DMS53 treated with DMSO at 0.1 percent for 48 hours (cell line): ENCODE measurements at regions not wholly inside any gene's neighbourhood (a gene's known extent, or its start where the extent isn't known, plus 50 kb on each side); places are given as distances from the start of the nearest gene placed in this dataset.

ENCODE experiments used
- DNase-seq: peaks from one replicate; lab custom pipeline; 2025; ENCODE audit not compliant: unreplicated experiment; lab: John Stamatoyannopoulos, UW

GRCh38 chr13:85314686-85315085, 484.5 kb downstream of the SLITRK6 start:
- DNase-seq: no peak

GRCh38 chr13:85313761-85314503, 485.3 kb downstream of the SLITRK6 start:
- DNase-seq: no peak

DNA sequence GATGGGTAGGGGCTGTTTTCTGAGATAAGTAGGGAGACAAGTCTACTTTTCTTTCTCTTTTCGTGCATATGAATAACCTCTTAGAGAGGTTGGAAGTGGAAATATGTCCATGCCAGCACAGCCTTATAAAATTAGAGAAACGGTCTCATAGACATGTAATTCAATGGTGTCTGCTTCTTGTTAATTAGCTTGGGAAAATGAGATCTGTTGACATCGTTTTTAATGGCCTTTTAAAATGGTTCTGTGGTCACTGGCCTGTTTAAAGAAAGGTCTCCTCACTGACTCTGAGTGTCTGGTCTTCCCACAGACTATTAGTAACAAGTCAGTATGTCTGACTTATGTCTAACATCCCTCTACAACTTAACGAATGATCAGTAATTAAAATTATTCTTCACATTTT, 487.1 kb downstream of the SLITRK6 start:
- no peak for DNase-seq

DNA sequence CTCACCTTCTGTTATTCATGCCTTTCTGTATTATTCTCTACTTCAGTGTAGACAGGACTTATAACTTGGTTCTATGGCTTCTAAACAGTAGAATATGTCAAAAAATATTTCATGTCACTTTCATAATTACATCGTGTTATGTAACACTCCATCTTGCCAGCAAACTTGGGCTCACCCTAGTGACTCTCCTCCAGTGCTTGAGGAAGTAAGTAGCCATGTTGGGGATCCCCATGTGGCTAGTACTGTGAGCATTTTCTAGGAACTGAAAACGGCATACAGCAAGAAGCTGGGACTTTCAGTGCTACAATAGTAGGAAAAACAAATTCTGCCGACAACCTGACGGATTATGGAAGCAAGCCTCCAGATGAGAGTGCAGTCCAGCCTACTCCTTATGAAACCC, 495.6 kb downstream of the SLITRK6 start:
- DNase-seq: no peak

DNA sequence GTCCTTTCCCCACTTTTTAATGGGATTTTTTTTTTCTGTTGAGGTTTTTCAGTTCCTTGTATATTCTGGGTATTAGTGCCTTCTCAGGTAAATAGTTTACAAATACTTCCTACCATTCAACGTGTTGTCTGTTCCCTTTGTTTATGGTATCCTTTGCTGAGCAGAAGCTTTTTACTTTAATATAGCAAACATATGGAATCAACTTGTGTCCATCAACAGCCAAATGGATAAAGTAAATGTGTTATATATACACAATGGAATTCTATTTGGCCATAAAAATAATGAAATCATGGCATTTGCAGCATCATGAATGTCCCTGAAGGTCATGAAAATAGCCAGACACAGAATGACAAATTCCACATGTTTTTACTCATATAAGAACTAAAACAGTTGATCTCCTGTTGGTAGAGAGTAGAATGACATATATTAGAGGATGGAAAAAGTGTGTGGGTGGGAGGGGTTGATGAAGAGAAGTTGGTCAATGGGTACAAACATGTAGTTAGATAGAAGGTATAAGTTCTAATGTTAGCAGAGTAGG, 500.8 kb downstream of the SLITRK6 start:
- DNase-seq: no peak

DNA sequence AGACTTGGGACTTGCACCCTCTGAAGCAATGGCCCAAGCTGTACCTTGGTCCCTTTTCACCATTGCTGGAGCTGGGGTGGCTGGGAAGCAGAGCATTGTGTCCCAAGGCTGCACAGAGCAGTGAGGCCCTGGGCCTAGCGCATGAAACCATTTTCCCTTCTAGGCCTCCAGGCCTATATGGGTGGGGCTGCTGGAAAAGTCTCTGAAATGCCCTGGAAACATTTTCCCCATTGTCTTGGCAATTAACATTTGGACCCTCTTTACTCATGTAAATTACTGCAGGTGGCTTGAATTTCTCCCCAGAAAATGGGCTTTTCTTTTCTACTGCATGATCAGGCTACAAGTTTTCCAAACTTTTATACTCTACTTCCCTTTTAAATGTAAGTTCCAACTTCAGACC, 510.5 kb downstream of the SLITRK6 start:
- no peak for DNase-seq

- DNase-seq: no peak
Measured at GRCh38 chr13:85287528-85287927, 511.7 kb downstream of the SLITRK6 start.

DNA sequence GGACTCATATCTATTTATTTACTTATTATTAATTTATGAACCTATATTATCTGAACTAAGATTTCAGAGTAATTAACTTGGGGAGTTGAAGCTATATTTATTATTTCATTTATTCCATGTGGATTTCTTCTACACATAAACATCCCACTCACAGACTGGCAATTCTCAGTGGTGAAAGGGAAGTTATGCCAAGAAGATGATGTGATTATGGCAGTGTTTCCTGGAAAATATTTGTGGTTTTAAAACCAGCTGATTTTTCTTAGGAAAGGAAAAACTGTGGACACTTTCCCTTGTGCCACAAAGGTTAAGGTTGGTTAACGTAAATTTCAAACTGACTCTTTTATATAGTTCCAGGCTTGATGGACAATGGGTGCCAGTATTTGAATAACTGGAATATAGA, 513.1 kb downstream of the SLITRK6 start:
- no peak for DNase-seq

DNA sequence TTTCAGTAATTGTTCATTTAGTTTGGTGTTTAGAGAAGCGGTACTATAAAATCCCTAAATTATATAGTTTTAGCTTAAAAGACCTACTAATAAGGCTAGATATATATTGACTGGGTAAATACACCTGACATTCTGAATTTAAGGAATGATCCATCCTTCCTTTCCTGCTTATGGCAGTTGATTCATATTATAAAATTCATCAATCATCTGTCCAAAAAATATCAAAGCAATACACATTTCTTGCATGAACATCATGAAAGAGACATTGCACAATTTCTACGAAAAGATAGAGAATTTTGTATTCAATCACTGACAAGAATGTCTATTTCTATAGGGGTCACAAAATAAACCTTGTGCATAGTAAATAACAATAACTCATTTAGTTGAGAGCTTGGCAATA, 514.9 kb downstream of the SLITRK6 start:
- no peak for DNase-seq

- no peak for DNase-seq
Measured at GRCh38 chr13:85283408-85283807, 515.8 kb downstream of the SLITRK6 start.

GRCh38 chr13:85282876-85283275, 516.3 kb downstream of the SLITRK6 start:
- DNase-seq: no peak

GRCh38 chr13:85278851-85279250, 520.4 kb downstream of the SLITRK6 start:
- no peak for DNase-seq

DNA sequence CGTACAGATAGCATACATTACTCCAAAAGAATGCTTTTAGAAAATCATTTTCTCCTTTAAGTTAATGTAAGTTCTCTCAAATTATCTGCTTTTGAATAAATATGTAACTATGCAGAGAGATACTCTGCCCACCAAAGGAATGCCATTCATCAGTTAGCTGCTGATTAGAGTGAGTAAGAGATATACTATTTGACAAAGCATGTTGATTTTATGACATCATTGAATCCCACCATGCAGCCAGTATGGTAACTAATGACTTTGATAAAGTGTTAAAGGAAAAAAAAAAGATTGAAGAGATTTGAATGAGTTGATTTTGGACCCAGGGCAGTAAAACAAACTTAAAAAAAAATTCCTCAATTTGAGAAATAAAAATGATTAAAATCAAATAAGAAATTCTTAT, 521.5 kb downstream of the SLITRK6 start:
- DNase-seq: no peak

DNA sequence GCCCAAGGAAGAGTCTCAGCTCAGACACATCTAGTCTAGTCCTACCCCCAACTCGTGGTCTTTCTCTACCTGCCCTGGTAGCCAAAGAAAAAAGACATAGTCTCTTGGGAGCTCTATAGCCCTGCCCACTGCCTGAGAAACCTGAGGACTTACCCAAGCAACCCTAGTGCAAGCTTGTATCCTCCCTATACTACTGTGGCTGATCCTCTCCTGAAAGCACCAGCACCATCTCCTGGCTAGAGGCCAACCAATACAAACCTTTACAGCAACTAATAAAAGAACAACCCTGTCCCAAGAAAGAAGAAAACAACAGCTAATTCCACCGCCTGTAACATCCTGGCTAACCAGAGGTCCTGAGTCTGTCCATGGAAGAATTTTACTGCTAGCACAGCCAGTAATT, 532.4 kb downstream of the SLITRK6 start:
- no peak for DNase-seq

DNA sequence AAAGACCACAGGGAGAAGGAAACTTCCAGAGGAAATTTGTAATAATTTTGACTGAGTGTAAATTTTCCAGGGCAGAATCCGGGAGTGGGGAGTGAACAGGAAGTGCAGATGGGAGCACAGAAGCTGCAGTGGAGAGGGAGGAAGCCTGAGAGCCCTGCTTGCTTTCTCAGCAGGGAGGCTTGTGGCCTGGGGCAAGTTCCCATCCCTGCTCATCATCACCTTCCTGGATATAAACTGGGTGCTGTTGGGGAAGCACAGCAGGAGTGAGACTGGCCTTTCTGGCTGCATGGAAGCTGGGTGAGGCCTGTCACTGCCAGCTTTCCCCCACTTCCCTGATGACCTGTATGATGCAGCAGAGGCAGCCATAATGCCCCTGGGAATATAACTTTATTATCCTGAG, 532.9 kb downstream of the SLITRK6 start:
- no peak for DNase-seq

DNA sequence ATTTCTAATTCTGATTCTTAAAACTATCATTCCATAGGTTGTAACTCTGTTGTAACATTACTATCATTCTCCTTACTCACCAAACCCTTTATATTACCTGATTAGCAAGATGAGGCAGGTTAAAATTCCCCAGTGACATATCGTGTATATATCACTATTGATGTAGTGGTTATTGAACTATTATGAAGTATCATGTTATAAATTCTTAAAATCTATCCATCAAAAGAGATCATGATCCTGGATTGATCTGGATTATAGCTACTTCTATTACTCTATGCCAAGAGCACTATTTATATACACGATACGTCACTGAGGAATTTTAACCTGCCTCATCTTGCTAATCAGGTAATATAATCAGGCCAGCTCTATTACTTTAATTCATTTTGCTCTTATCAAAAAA, 533.9 kb downstream of the SLITRK6 start:
- no peak for DNase-seq

DNA sequence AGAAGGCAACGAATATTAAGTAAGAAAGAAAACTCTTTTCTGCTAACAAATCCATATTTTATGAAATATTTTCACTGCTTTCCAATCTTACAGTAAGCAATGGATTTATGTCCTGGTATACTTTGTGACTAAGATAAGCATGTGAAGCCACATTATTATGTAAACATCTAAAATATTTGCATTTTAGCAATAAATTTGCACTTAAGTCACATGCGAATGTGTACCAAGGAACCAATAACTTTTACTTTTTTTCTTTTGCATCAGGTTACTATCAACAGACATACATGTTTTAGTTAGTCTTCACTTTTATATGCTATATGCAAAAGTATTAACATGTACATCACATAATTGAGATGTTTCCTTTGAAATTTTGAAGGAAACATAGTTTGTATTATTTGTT, 536.7 kb downstream of the SLITRK6 start:
- no peak for DNase-seq

DNA sequence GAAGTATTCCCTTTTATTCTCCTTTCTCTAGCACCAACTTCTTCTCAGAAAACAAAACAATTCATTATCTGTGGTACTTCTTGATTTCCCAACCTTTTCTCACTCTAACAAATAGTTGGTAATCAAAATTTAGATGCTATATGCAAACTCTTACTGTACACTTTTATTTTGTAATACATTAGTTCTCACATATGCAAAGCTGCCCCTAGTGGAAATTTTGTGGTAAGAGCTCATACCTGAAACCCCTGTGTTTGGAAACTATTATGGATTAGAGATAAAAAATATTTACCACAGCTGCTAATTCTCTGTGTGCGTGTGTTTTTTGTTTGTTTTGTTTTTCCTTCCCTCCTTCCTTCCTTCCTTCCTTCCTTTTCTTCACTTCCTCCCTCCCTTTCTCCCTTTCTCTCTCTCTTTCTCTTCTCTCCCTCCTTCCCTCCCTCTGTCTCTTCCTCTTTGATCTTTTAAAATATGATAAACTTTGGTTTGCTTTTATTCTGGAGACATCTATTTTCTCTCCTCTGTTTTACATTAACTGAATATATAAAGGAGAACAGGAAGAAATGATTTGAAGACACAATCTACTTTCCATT, 537.4 kb downstream of the SLITRK6 start:
- DNase-seq: no peak

GRCh38 chr13:85260896-85261295, 538.3 kb downstream of the SLITRK6 start:
- DNase-seq: no peak

GRCh38 chr13:85255978-85256377, 543.2 kb downstream of the SLITRK6 start:
- DNase-seq: no peak

GRCh38 chr13:85254641-85255040, 544.6 kb downstream of the SLITRK6 start:
- no peak for DNase-seq

GRCh38 chr13:85249151-85249550, 550.1 kb downstream of the SLITRK6 start:
- no peak for DNase-seq

GRCh38 chr13:85247780-85248179, 551.4 kb downstream of the SLITRK6 start:
- no peak for DNase-seq
